ENCODE measurements at regions not wholly inside any gene's neighbourhood (a gene's known extent, or its start where the extent isn't known, plus 50 kb on each side); places are given as distances from the start of the nearest gene placed in this dataset.

- no peak for DNase-seq (ENCODE audit: low read depth)
- no peak for TF ChIP-seq MYC (IDR thresholded peaks at IDR 0.05; ENCODE audit: low read depth, low read length)
- no peak for TF ChIP-seq MAX (IDR thresholded peaks at IDR 0.05; ENCODE audit: low read depth, low read length)
- TF ChIP-seq CTCF (IDR thresholded peaks at IDR 0.05; ENCODE audit: low read depth, low read length) = no peak
- H3K4me3 ChIP-seq (ENCODE audit: low read depth, low read length) = no peak overlapping the region
These were observed 328.2 kb downstream of the DRD1 start for GRCh38 chr5:175115831-175116230.

GRCh38 chr5:175113947-175114346, 330.0 kb downstream of the DRD1 start:
- TF ChIP-seq MAX (IDR thresholded peaks at IDR 0.05; ENCODE audit: low read depth, low read length) (no peak), POLR2A (IDR thresholded peaks at IDR 0.05; ENCODE audit: extremely low read depth, insufficient read length) (no peak), CTCF (IDR thresholded peaks at IDR 0.05; ENCODE audit: low read depth, low read length) (no peak), MYC (IDR thresholded peaks at IDR 0.05; ENCODE audit: low read depth, low read length) (no peak)
- H3K4me3 ChIP-seq (ENCODE audit: low read depth, low read length) = no peak overlapping the region
- DNase-seq (ENCODE audit: low read depth) = no peak

GRCh38 chr5:175109058-175109755, 334.8 kb downstream of the DRD1 start:
- H3K4me3 ChIP-seq (ENCODE audit: low read depth, low read length) = no peak overlapping the region
- no peak for DNase-seq (ENCODE audit: low read depth)
- TF ChIP-seq POLR2A (IDR thresholded peaks at IDR 0.05; ENCODE audit: extremely low read depth, insufficient read length) (no peak), MAX (IDR thresholded peaks at IDR 0.05; ENCODE audit: low read depth, low read length) (no peak), MYC (IDR thresholded peaks at IDR 0.05; ENCODE audit: low read depth, low read length) (no peak), CTCF (IDR thresholded peaks at IDR 0.05; ENCODE audit: low read depth, low read length) (no peak)

GRCh38 chr5:175107865-175108264, 336.1 kb downstream of the DRD1 start:
- H3K4me3 ChIP-seq (ENCODE audit: low read depth, low read length) = no peak overlapping the region
- TF ChIP-seq MAX (IDR thresholded peaks at IDR 0.05; ENCODE audit: low read depth, low read length) (no peak), CTCF (IDR thresholded peaks at IDR 0.05; ENCODE audit: low read depth, low read length) (no peak), MYC (IDR thresholded peaks at IDR 0.05; ENCODE audit: low read depth, low read length) (no peak), POLR2A (IDR thresholded peaks at IDR 0.05; ENCODE audit: extremely low read depth, insufficient read length) (no peak)
- DNase-seq (ENCODE audit: low read depth) = no peak

GRCh38 chr5:175107028-175107588, 336.9 kb downstream of the DRD1 start:
- H3K4me3 ChIP-seq (ENCODE audit: low read depth, low read length) = no peak overlapping the region
- DNase-seq (ENCODE audit: low read depth) = no peak
- TF ChIP-seq MAX (IDR thresholded peaks at IDR 0.05; ENCODE audit: low read depth, low read length) (no peak), MYC (IDR thresholded peaks at IDR 0.05; ENCODE audit: low read depth, low read length) (no peak), CTCF (IDR thresholded peaks at IDR 0.05; ENCODE audit: low read depth, low read length) (no peak), POLR2A (IDR thresholded peaks at IDR 0.05; ENCODE audit: extremely low read depth, insufficient read length) (no peak)

Measured in NB4 (cell line).